ENCODE measurements at regions not wholly inside any gene's neighbourhood (a gene's known extent, or its start where the extent isn't known, plus 50 kb on each side); places are given as distances from the start of the nearest gene placed in this dataset.

GRCh38 chr6:25186919-25187318 lies 92.3 kb upstream of the CARMIL1 start:
- FAIRE-seq: no peak
- 25% methylated on average over 2 of the region's 2 CpGs for WGBS (ENCODE audit: insufficient coverage, insufficient replicate concordance, low lambda C conversion rate, missing lambda C conversion rate)
- intact Hi-C loops (cut with micrococcal nuclease; ENCODE audit: unreplicated experiment) (no loop called here), in situ Hi-C loops (cut with MboI) (no loop called here)
- POLR2A ChIA-PET: no interaction called here
- Histone ChIP-seq H3K9ac (ENCODE audit: control insufficient read depth, insufficient read depth, low read length) (no peak overlapping the region), H3K27me3 (replicated peaks in 1 of 2; ENCODE audit: control insufficient read depth in 2 of 2, insufficient read depth in 2 of 2, low read length in 1 of 2) (peaks cover 0 to 2% of the 10 kb centered on the region in 2 experiments; a peak in 1 of 4 replicates), H3K4me3 (no peak overlapping the region), H3K36me3 (ENCODE audit: control insufficient read depth in 2 of 2, insufficient read depth in 2 of 2, low read length in 1 of 2) (no peaks in the 10 kb centered on the region), H3K9me3 (replicated peaks; ENCODE audit: control insufficient read depth, insufficient read depth, low read length) (no peaks in the 10 kb centered on the region), H3K27ac (ENCODE audit: control insufficient read depth, insufficient read depth) (no peak overlapping the region), H3K4me1 (ENCODE audit: control insufficient read depth, insufficient read depth, low read length) (no peaks in the 10 kb centered on the region), H3K79me2 (ENCODE audit: control insufficient read depth, insufficient read depth, low read length) (no peaks in the 10 kb centered on the region), H4K20me1 (ENCODE audit: control insufficient read depth, insufficient read depth) (no peaks in the 10 kb centered on the region), H2AFZ (ENCODE audit: control insufficient read depth, low read depth, low read length) (no peak overlapping the region), H3K4me2 (ENCODE audit: control insufficient read depth, insufficient read depth) (no peak overlapping the region)
- RAD21 ChIA-PET (ENCODE audit: unreplicated experiment): no interaction called here
- no TSS peak for BruUV-seq (replicated peaks)
- ATAC-seq: no peak; the same call in 2 of the 3 replicates
- CTCF ChIA-PET: no interaction called here
- SMC1A ChIA-PET (ENCODE audit: uncharacterized antibody, unreplicated experiment): interaction anchor here (0.6 kb wide), 1 partner anchor 44 kb away, joined by 3 read pairs; no protein-coding TSS in a partner anchor
- DNase-seq (ENCODE audit: low read depth, low spot score): no peak
- TF ChIP-seq ETV6 (conservative IDR thresholded peaks at IDR 0.05 in 1 of 2, IDR thresholded peaks at IDR 0.05 in 1 of 2; ENCODE audit: borderline replicate concordance in 1 of 2, low read depth in 1 of 2) (no peak), IRF4 (IDR thresholded peaks at IDR 0.05; ENCODE audit: low read depth, low read length) (peak; percentile 21; the same call in 1 of the 2 replicates), RELA (IDR thresholded peaks at IDR 0.05; ENCODE audit: borderline replicate concordance, partially characterized antibody) (no peak), BCL3 (IDR thresholded peaks at IDR 0.05; ENCODE audit: borderline replicate concordance, insufficient read depth, low read depth, low read length, poor library complexity, severe bottlenecking) (peak; percentile 43), ATF3 (IDR thresholded peaks at IDR 0.05; ENCODE audit: borderline replicate concordance, extremely low read depth, low read depth, low read length) (no peak), PBX3 (IDR thresholded peaks at IDR 0.05; ENCODE audit: insufficient replicate concordance, low read depth, low read length) (peak; percentile 6), JUNB (IDR thresholded peaks at IDR 0.05) (peak; percentile 42; the same call in 1 of the 2 replicates)

All from GM12878 (cell line).